DND-41 (cell line): ENCODE measurements at regions not wholly inside any gene's neighbourhood (a gene's known extent, or its start where the extent isn't known, plus 50 kb on each side); places are given as distances from the start of the nearest gene placed in this dataset.

Experiments used
- ATAC-seq: fragments of 200-7000 bp; cut with Tn5 transposase; 3 replicates; pipeline ENCODE4 v1.9.1; 2021; ENCODE audit warnings: low read depth; ENCODE audit not compliant: insufficient read depth
- DNase-seq: peaks from one replicate; pipeline ENCODE4 v3.0.0-alpha.2; 2020
- H2AFZ ChIP-seq: 2 replicates; pipeline ENCODE4 v1.6.0; 2012; ENCODE audit warnings: low read depth, low read length
- H3K27ac ChIP-seq: 2 replicates; pipeline ENCODE4 v1.5.1; 2012; ENCODE audit warnings: low read length, inconsistent platforms
- H3K27me3 ChIP-seq: fragments of 200-600 bp; sonication (generic); 2 replicates; pipeline ENCODE4 v1.6.0; 2012; ENCODE audit warnings: low read length, mild to moderate bottlenecking, inconsistent platforms; ENCODE audit not compliant: insufficient read depth, poor library complexity
- H3K36me3 ChIP-seq: 2 replicates; pipeline ENCODE4 v1.5.1; 2012; ENCODE audit warnings: low read length, inconsistent platforms; ENCODE audit not compliant: insufficient read depth
- H3K4me1 ChIP-seq: 2 replicates; pipeline ENCODE4 v1.5.1; 2012; ENCODE audit warnings: mild to moderate bottlenecking, low read length; ENCODE audit not compliant: insufficient read depth
- H3K4me2 ChIP-seq: 2 replicates; pipeline ENCODE4 v1.6.0; 2012; ENCODE audit warnings: mild to moderate bottlenecking, moderate library complexity, low read length, inconsistent platforms; ENCODE audit not compliant: insufficient read depth
- H3K4me3 ChIP-seq, 2 experiments: fragments of 200-600 bp in 1 of 2; shearing (Covaris generic) in 1 of 2; 2 replicates each; pipeline ENCODE4 v1.5.1; 2012 to 2016; ENCODE audit warnings: inconsistent platforms in 2 of 2, low read length in 2 of 2, mild to moderate bottlenecking in 2 of 2, low read depth in 1 of 2, moderate library complexity in 1 of 2
- H3K79me2 ChIP-seq: 2 replicates; pipeline ENCODE4 v1.6.0; 2012; ENCODE audit warnings: low read length, inconsistent platforms; ENCODE audit not compliant: insufficient read depth
- H3K9ac ChIP-seq: 2 replicates; pipeline ENCODE4 v1.6.0; 2012; ENCODE audit warnings: low read depth, mild to moderate bottlenecking, inconsistent platforms, low read length, moderate library complexity
- H3K9me3 ChIP-seq: 2 replicates; pipeline ENCODE4 v1.5.1; 2012; ENCODE audit warnings: low read length, moderate library complexity, mild to moderate bottlenecking, inconsistent platforms; ENCODE audit not compliant: insufficient read depth, severe bottlenecking
- H4K20me1 ChIP-seq: 2 replicates; pipeline ENCODE4 v1.6.0; 2012; ENCODE audit warnings: low read length; ENCODE audit not compliant: insufficient read depth
- EZH2 ChIP-seq: IDR thresholded peaks from 3 replicates; pipeline ENCODE4 v1.6.1; 2012; ENCODE audit warnings: borderline replicate concordance, low read depth, mild to moderate bottlenecking, moderate library complexity, low read length, inconsistent platforms; ENCODE audit not compliant: severe bottlenecking
- TF ChIP-seq, protein P1 (sequence below): IDR thresholded peaks from 2 replicates; pipeline ENCODE4 v1.5.1; 2012; ENCODE audit warnings: borderline replicate concordance, low read length, moderate library complexity, mild to moderate bottlenecking; ENCODE audit not compliant: poor library complexity, severe bottlenecking; ENCODE audit errors: extremely low read depth

GRCh38 chr7:70951271-70951962, 180.5 kb upstream of the GALNT17 start:
- H3K4me1 ChIP-seq: no peaks in the 10 kb centered on the region
- H3K79me2 ChIP-seq: no peaks in the 10 kb centered on the region
- H3K4me2 ChIP-seq: no peak overlapping the region
- no peaks in the 10 kb centered on the region for H4K20me1 ChIP-seq
- no peak for TF ChIP-seq EZH2
- TF ChIP-seq, protein P1, sequence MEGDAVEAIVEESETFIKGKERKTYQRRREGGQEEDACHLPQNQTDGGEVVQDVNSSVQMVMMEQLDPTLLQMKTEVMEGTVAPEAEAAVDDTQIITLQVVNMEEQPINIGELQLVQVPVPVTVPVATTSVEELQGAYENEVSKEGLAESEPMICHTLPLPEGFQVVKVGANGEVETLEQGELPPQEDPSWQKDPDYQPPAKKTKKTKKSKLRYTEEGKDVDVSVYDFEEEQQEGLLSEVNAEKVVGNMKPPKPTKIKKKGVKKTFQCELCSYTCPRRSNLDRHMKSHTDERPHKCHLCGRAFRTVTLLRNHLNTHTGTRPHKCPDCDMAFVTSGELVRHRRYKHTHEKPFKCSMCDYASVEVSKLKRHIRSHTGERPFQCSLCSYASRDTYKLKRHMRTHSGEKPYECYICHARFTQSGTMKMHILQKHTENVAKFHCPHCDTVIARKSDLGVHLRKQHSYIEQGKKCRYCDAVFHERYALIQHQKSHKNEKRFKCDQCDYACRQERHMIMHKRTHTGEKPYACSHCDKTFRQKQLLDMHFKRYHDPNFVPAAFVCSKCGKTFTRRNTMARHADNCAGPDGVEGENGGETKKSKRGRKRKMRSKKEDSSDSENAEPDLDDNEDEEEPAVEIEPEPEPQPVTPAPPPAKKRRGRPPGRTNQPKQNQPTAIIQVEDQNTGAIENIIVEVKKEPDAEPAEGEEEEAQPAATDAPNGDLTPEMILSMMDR: no peak
- DNase-seq (no peak), ATAC-seq (no peak)
- no peaks in the 10 kb centered on the region for H3K9me3 ChIP-seq
- no peaks in the 10 kb centered on the region for H3K27me3 ChIP-seq
- no peak overlapping the region for H2AFZ ChIP-seq
- no peak overlapping the region for H3K4me3 ChIP-seq
- no peak overlapping the region for H3K27ac ChIP-seq
- H3K36me3 ChIP-seq: no peaks in the 10 kb centered on the region
- H3K9ac ChIP-seq: no peak overlapping the region

DNA sequence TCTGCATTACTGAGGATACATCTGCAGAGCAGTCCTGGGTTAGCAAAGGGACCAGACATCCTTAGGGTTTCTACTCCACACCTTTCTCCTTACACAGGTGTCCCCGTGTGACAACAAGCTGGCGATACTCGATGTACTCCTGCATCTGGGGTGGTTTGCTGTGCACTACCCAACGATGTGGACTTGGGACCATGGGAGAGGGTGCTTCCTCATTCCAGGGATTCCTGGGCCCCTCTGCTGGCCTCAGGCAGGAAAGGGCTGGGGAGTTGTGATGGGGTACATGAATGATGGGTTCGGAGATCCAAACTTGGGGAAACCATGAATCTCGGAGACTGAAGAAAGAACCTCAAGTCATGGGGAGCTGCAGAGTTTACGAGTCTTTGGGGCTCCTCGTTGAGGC, 179.6 kb upstream of the GALNT17 start:
- H3K4me3 ChIP-seq: no peak overlapping the region
- no peak overlapping the region for H3K4me2 ChIP-seq
- H2AFZ ChIP-seq: no peak overlapping the region
- no peaks in the 10 kb centered on the region for H3K79me2 ChIP-seq
- no peaks in the 10 kb centered on the region for H3K36me3 ChIP-seq
- DNase-seq (no peak), ATAC-seq (no peak)
- H3K27ac ChIP-seq: no peak overlapping the region
- no peaks in the 10 kb centered on the region for H3K27me3 ChIP-seq
- H4K20me1 ChIP-seq: no peaks in the 10 kb centered on the region
- no peaks in the 10 kb centered on the region for H3K9me3 ChIP-seq
- H3K9ac ChIP-seq: no peak overlapping the region
- no peak for TF ChIP-seq EZH2
- TF ChIP-seq, protein P1: no peak
- no peaks in the 10 kb centered on the region for H3K4me1 ChIP-seq

DNA sequence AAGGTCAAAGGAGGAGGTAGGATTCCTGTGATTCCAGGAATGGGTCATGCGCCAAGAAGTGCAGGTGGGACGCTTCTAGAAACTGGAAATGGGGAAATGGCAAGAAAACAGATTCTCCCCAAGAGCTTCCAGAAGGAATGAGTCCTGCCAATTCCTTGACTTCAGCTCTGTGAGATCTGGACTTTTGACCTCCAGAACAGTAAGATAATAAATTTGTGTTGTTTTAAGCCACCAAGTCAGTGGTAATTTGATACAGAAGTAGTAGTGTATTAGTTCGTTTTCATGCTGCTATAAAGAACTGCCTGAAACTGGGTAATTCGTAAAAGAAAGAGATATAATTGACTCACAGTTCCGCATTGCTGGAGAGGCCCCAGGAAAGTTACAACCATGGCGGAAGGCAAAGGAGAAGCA, 178.6 kb upstream of the GALNT17 start:
- Histone ChIP-seq H4K20me1 (no peaks in the 10 kb centered on the region), H3K36me3 (no peaks in the 10 kb centered on the region), H3K27me3 (no peaks in the 10 kb centered on the region), H3K9ac (no peak overlapping the region), H3K79me2 (no peaks in the 10 kb centered on the region), H3K4me2 (no peak overlapping the region), H3K4me3 (no peak overlapping the region), H3K4me1 (no peaks in the 10 kb centered on the region), H2AFZ (no peak overlapping the region), H3K9me3 (no peaks in the 10 kb centered on the region), H3K27ac (no peak overlapping the region)
- no peak for ATAC-seq
- TF ChIP-seq EZH2: no peak
- TF ChIP-seq, protein P1: no peak
- no peak for DNase-seq
